Gastrocnemius medialis (tissue), 4 donors: ENCODE measurements at regions not wholly inside any gene's neighbourhood (a gene's known extent, or its start where the extent isn't known, plus 50 kb on each side); places are given as distances from the start of the nearest gene placed in this dataset.
A peak's percentile ranks its signal among the peaks of the same experiment; 100 is the strongest.

Experiments used
- ATAC-seq, 2 donors: fragments of 150-250 bp; one replicate each; pipeline ENCODE4 v1.9.1; 2016
- DNase-seq, 2 donors: peaks; one replicate each; pipeline ENCODE4 v3.0.0-alpha.2; 2019
- H3K27ac ChIP-seq, 4 donors: fragments of 200-600 bp; sonication (generic); 1 replicate in 1 of 4; 2 replicates in 3 of 4; pipeline ENCODE4 v1.5.1; 2016 to 2018; ENCODE audit warnings: mild to moderate bottlenecking in 2 of 4, moderate library complexity in 1 of 4
- H3K27me3 ChIP-seq, 3 donors: fragments of 200-600 bp; sonication (generic) in 2 of 3; 1 replicate in 1 of 3; 2 replicates in 2 of 3; pipeline versions ENCODE4 v1.5.1 to v1.6.0; 2016 to 2019; ENCODE audit warnings: mild to moderate bottlenecking in 1 of 3, moderate library complexity in 1 of 3
- H3K36me3 ChIP-seq, 2 donors: fragments of 200-600 bp; sonication (generic) in 1 of 2; one replicate each; pipeline ENCODE4 v1.5.1; 2017 to 2018
- H3K4me1 ChIP-seq, 2 donors: fragments of 200-600 bp; sonication (generic) in 1 of 2; one replicate each; pipeline ENCODE4 v1.5.1; 2016 to 2017; ENCODE audit warnings: mild to moderate bottlenecking in 2 of 2
- H3K4me3 ChIP-seq, 4 donors: fragments of 200-600 bp; sonication (generic) in 3 of 4; 1 replicate in 1 of 4; 2 replicates in 3 of 4; pipeline ENCODE4 v1.5.1; 2016 to 2019; ENCODE audit warnings: mild to moderate bottlenecking in 2 of 4
- H3K9me3 ChIP-seq, 3 donors: fragments of 200-600 bp; sonication (generic) in 2 of 3; 1 replicate in 1 of 3; 2 replicates in 2 of 3; pipeline ENCODE4 v1.5.1; 2016 to 2019
- POLR2A ChIP-seq, 2 donors: fragments of 450-650 bp; IDR thresholded peaks; one replicate each; pipeline ENCODE4 v1.6.1; 2017; ENCODE audit warnings: antibody characterized with exemption in 2 of 2, mild to moderate bottlenecking in 2 of 2, moderate library complexity in 2 of 2
- in situ Hi-C, 4 donors: fragments of 200-750 bp; cut with MboI; loops; one replicate each; pipeline versions ENCODE4 v1.15.0 to v1.8.0; 2017; ENCODE audit warnings: low sequenced_read_pairs in 4 of 4
- intact Hi-C: fragments of 100-400 bp; cut with DNase I; formaldehyde crosslinking; loops from one replicate; pipeline ENCODE4 v1.15.1; 2023; ENCODE audit warnings: low total_unique reads
- TF ChIP-seq, protein P1 (sequence below), 5 experiments: fragments of 450-650 bp in 3 of 5; fragments of 200-600 bp in 2 of 5; sonication (generic) in 2 of 5; IDR thresholded peaks in 4 of 5; conservative IDR thresholded peaks in 1 of 5; 1 replicate in 4 of 5; 2 replicates in 1 of 5; pipeline ENCODE4 v1.5.1; 2016 to 2019; ENCODE audit warnings: antibody characterized with exemption in 5 of 5, mild to moderate bottlenecking in 3 of 5, moderate library complexity in 3 of 5

DNA sequence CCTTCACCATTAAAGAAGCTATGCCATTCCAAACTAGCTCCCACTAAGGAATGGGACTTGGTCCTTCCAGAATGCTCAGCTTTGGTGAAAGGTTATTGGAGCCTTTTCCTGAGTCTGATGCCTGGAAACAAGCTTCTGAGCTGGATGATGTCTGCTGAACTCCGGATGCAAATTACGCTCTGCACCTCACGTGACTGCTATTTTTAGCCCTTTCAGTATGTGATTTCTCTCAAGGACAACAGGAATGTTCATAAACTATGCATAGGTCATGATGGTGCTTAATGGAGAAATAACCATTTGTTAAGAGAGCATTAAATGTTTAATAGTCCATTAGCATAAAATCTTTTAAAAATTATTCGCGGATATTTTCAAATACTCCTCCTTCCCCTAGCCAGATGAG lies 631.4 kb upstream of the KIRREL3 start:
- TF ChIP-seq, protein P1, sequence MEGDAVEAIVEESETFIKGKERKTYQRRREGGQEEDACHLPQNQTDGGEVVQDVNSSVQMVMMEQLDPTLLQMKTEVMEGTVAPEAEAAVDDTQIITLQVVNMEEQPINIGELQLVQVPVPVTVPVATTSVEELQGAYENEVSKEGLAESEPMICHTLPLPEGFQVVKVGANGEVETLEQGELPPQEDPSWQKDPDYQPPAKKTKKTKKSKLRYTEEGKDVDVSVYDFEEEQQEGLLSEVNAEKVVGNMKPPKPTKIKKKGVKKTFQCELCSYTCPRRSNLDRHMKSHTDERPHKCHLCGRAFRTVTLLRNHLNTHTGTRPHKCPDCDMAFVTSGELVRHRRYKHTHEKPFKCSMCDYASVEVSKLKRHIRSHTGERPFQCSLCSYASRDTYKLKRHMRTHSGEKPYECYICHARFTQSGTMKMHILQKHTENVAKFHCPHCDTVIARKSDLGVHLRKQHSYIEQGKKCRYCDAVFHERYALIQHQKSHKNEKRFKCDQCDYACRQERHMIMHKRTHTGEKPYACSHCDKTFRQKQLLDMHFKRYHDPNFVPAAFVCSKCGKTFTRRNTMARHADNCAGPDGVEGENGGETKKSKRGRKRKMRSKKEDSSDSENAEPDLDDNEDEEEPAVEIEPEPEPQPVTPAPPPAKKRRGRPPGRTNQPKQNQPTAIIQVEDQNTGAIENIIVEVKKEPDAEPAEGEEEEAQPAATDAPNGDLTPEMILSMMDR (IDR thresholded peaks at IDR 0.05 in 4 of 5, conservative IDR thresholded peaks at IDR 0.05 in 1 of 5), result no peak
- TF ChIP-seq POLR2A (IDR thresholded peaks at IDR 0.05), result no peak
- intact Hi-C loops, result no loop called here
- Histone ChIP-seq H3K4me1 (peaks cover 0 to 21% of the 10 kb centered on the region in 2 donors), H3K4me3 (no peak overlapping the region), H3K27ac (no peak overlapping the region), H3K9me3 (no peaks in the 10 kb centered on the region), H3K36me3 (no peaks in the 10 kb centered on the region), H3K27me3 (no peaks in the 10 kb centered on the region)
- ATAC-seq (no peak), DNase-seq (no peak)
- in situ Hi-C loops, result no loop called here

DNA sequence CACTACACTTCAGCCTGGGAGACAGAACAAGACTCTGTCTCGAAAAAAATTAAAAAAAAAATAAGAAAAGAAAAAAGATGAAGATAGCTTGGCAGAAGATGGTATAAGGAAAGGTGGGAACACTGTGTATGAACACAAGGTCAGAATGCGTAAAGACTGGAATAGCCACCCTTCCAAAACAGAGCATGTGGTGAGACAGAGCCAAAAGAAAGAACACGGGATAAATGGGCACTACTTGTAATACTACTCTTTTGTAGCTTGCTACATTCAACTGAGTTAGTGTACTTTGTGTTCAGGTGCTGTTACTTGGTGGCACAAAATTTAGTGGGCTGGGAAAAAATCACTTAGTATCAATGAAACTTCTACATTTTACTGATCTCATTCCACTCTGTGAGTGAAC lies 628.6 kb upstream of the KIRREL3 start:
- in situ Hi-C loops, result no loop called here
- no peaks in the 10 kb centered on the region for H3K9me3 ChIP-seq
- ATAC-seq, result peak; percentile 53 to 67

DNA sequence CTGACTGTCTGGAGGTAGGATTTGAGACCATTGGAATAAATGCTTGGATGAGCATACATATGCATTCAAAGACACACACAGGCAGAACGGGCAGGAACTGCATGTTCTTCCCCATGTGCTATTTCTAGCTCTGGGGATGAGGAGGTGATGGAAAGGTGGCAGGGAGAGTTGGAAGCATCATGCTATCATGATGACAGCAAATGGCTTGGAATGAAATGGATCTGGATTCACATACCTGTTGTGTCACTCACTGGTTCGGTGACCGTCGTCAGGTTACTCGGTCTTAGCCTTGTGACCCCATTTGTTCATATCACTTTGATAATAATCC lies 627.9 kb upstream of the KIRREL3 start:
- intact Hi-C loops (no loop called here), in situ Hi-C loops (no loop called here)
- Histone ChIP-seq H3K4me1 (peaks cover 0 to 16% of the 10 kb centered on the region in 2 donors), H3K27me3 (no peaks in the 10 kb centered on the region), H3K4me3 (no peak overlapping the region), H3K9me3 (no peaks in the 10 kb centered on the region), H3K27ac (peak overlapping the region in 2 of 4 donors; percentile 49 to 81), H3K36me3 (no peaks in the 10 kb centered on the region)
- TF ChIP-seq, protein P1 (IDR thresholded peaks at IDR 0.05 in 4 of 5, conservative IDR thresholded peaks at IDR 0.05 in 1 of 5), result no peak
- no peak for TF ChIP-seq POLR2A (IDR thresholded peaks at IDR 0.05)
- peak in 1 of 2 donors; percentile 42 for DNase-seq
- ATAC-seq, result peak; percentile 86 to 87

More for the DNA sequence above, 628.6 kb upstream of the KIRREL3 start:
- intact Hi-C loops, result no loop called here
- Histone ChIP-seq H3K36me3 (no peaks in the 10 kb centered on the region), H3K27ac (peak overlapping the region in 2 of 4 donors; percentile 22 to 81), H3K4me3 (no peak overlapping the region), H3K27me3 (no peaks in the 10 kb centered on the region), H3K4me1 (peaks cover 0 to 16% of the 10 kb centered on the region in 2 donors)
- no peak for DNase-seq
- TF ChIP-seq POLR2A (IDR thresholded peaks at IDR 0.05), result no peak
- TF ChIP-seq, protein P1 (IDR thresholded peaks at IDR 0.05 in 4 of 5, conservative IDR thresholded peaks at IDR 0.05 in 1 of 5), result no peak

DNA sequence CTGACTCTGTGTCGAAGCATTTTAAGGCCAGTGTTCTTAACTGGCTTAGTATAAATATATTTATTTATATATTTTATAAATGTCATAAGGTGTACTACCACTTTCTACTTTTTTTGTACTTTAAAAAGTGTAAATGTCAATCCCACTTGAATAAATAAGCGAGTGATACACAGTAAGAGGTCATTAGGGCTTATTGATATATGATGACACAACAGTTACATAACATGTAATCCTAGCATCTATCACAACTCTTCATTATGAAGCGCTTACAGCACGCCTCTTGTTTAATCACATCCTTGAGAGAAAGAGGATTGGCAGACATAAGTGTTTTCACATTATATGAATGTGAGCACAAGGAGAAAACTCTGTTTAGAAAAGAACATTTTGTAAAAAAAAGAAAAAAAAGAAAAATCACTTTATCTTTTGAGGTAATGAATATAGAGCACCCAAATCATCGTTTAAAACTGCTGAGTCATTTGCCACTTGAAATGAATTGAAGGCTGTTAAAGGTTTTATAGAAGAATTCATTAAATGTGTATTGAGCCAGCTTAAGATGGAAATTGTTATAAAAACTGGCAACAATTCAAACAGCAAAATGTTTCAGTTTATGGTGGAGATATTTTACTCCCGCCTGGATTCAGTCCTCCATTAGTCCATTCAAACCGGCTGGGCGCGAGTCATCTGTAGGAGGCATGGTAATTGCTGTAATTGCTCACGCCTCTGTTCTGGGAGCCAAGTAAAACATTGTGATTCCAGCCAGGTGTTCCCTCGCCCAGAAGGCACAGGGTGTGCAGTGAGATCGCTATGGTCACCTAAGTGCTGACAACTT lies 627.3 kb upstream of the KIRREL3 start:
- H3K9me3 ChIP-seq, result no peaks in the 10 kb centered on the region
- ATAC-seq (no peak), DNase-seq (peak in 1 of 2 donors; percentile 54)
- intact Hi-C loops, result no loop called here
- in situ Hi-C loops, result no loop called here
- H3K4me3 ChIP-seq, result no peak overlapping the region
- H3K4me1 ChIP-seq, result peaks cover 0 to 13% of the 10 kb centered on the region in 2 donors
- H3K27ac ChIP-seq, result peak overlapping the region in 3 of 4 donors; percentile 49 to 81 (median 50)
- H3K36me3 ChIP-seq, result no peaks in the 10 kb centered on the region
- no peaks in the 10 kb centered on the region for H3K27me3 ChIP-seq
- TF ChIP-seq POLR2A (IDR thresholded peaks at IDR 0.05), result no peak
- TF ChIP-seq, protein P1 (IDR thresholded peaks at IDR 0.05 in 4 of 5, conservative IDR thresholded peaks at IDR 0.05 in 1 of 5), result no peak
